ENCODE measurements at regions not wholly inside any gene's neighbourhood (a gene's known extent, or its start where the extent isn't known, plus 50 kb on each side); places are given as distances from the start of the nearest gene placed in this dataset.

DNA sequence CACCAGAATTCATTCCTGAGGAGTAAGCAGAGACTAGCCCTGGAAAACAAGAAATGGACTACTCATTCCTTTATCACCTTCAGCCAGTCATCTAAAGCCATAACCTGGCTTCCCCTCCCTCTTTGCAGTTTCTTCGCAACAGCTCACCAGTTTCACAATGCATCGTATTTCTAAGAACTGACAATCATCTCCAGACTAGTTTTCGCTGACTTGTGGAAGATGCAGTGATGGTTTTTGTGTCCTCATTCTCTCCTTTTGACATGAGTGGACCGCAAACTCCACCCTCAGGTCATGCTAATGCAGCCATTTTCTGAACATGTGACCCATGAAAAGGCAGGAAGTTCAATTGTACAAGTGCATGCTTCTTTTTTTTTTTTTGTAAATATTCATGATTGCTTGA, 1203.5 kb downstream of the PCDH7 start:
- no peak for TF ChIP-seq POLR2AphosphoS5 (IDR thresholded peaks at IDR 0.05)
- TF ChIP-seq CTCF (IDR thresholded peaks at IDR 0.05), result no peak
- TF ChIP-seq POLR2A (IDR thresholded peaks at IDR 0.05), result no peak
